Liver (tissue), 8 donors: ENCODE measurements at regions not wholly inside any gene's neighbourhood (a gene's known extent, or its start where the extent isn't known, plus 50 kb on each side); places are given as distances from the start of the nearest gene placed in this dataset.

Source experiments
- DNase-seq: peaks from one replicate; pipeline ENCODE4 v3.0.0-alpha.2; 2017; ENCODE audit warnings: low spot score
- H3K27ac ChIP-seq, 2 donors: one replicate each; pipeline ENCODE4 v1.7.0; 2013; ENCODE audit warnings: inconsistent platforms in 2 of 2, low read length in 2 of 2, control low read depth in 1 of 2, low read depth in 1 of 2, mild to moderate bottlenecking in 1 of 2
- H3K27me3 ChIP-seq, 4 donors: one replicate each; pipeline versions ENCODE4 v1.6.1 to v1.7.0; 2013; ENCODE audit warnings: low read length in 3 of 4, inconsistent platforms in 1 of 4, mild to moderate bottlenecking in 1 of 4, moderate library complexity in 1 of 4; ENCODE audit not compliant: control insufficient read depth in 4 of 4, insufficient read depth in 4 of 4
- H3K36me3 ChIP-seq, 4 donors: one replicate each; pipeline versions ENCODE4 v1.6.1 to v1.7.0; 2013; ENCODE audit warnings: low read length in 3 of 4, mild to moderate bottlenecking in 3 of 4, low read depth in 1 of 4, moderate library complexity in 1 of 4; ENCODE audit not compliant: control insufficient read depth in 4 of 4, insufficient read depth in 3 of 4
- H3K4me1 ChIP-seq, 4 donors: one replicate each; pipeline versions ENCODE4 v1.6.1 to v1.7.0; 2013; ENCODE audit warnings: low read length in 3 of 4, mild to moderate bottlenecking in 3 of 4, moderate library complexity in 1 of 4; ENCODE audit not compliant: control insufficient read depth in 4 of 4, insufficient read depth in 4 of 4
- H3K4me3 ChIP-seq, 3 donors: one replicate each; pipeline versions ENCODE4 v1.6.1 to v1.7.0; 2013; ENCODE audit warnings: low read length in 3 of 3, control low read depth in 1 of 3, low read depth in 1 of 3, mild to moderate bottlenecking in 1 of 3
- H3K9ac ChIP-seq, 2 donors: one replicate each; pipeline ENCODE4 v1.7.0; 2013; ENCODE audit warnings: low read length in 2 of 2, mild to moderate bottlenecking in 2 of 2, moderate library complexity in 2 of 2, control low read depth in 1 of 2, low read depth in 1 of 2
- H3K9me3 ChIP-seq, 4 donors: one replicate each; pipeline versions ENCODE4 v1.6.1 to v1.7.0; 2013; ENCODE audit warnings: low read length in 3 of 4; ENCODE audit not compliant: control insufficient read depth in 4 of 4
- ATF3 ChIP-seq: IDR thresholded peaks from 2 replicates; pipeline ENCODE4 v1.6.1; 2016; ENCODE audit warnings: antibody characterized with exemption
- EGR1 ChIP-seq, 2 donors: IDR thresholded peaks; 2 replicates each; pipeline ENCODE4 v1.6.1; 2016 to 2018; ENCODE audit warnings: antibody characterized with exemption in 2 of 2, low read depth in 2 of 2
- FOXA1 ChIP-seq: IDR thresholded peaks from 2 replicates; pipeline ENCODE4 v1.6.1; 2016; ENCODE audit warnings: antibody characterized with exemption
- HNF4A ChIP-seq, 2 donors: conservative IDR thresholded peaks; 2 replicates each; pipeline ENCODE4 v1.6.1; 2016; ENCODE audit warnings: antibody characterized with exemption in 2 of 2, mild to moderate bottlenecking in 2 of 2
- HNF4G ChIP-seq: IDR thresholded peaks from 2 replicates; pipeline ENCODE4 v1.6.1; 2016; ENCODE audit warnings: antibody characterized with exemption
- JUND ChIP-seq, 2 donors: IDR thresholded peaks; 2 replicates each; pipeline ENCODE4 v1.6.1; 2016; ENCODE audit warnings: antibody characterized with exemption in 2 of 2
- MAX ChIP-seq: IDR thresholded peaks from 2 replicates; pipeline ENCODE4 v1.6.1; 2016; ENCODE audit warnings: antibody characterized with exemption
- NR2F2 ChIP-seq: IDR thresholded peaks from 2 replicates; pipeline ENCODE4 v1.6.1; 2016; ENCODE audit warnings: antibody characterized with exemption
- RAD21 ChIP-seq, 2 donors: IDR thresholded peaks; 2 replicates each; pipeline ENCODE4 v1.6.1; 2016; ENCODE audit warnings: antibody characterized with exemption in 2 of 2, mild to moderate bottlenecking in 2 of 2
- REST ChIP-seq: IDR thresholded peaks from 2 replicates; pipeline ENCODE4 v1.6.1; 2016; ENCODE audit warnings: antibody characterized with exemption, mild to moderate bottlenecking
- RXRA ChIP-seq, 2 donors: IDR thresholded peaks; 2 replicates each; pipeline ENCODE4 v1.6.1; 2017 to 2018; ENCODE audit warnings: antibody characterized with exemption in 2 of 2, mild to moderate bottlenecking in 1 of 2
- SP1 ChIP-seq: IDR thresholded peaks from 2 replicates; pipeline ENCODE4 v1.6.1; 2018; ENCODE audit warnings: antibody characterized with exemption, mild to moderate bottlenecking
- TAF1 ChIP-seq: conservative IDR thresholded peaks from 2 replicates; pipeline ENCODE4 v1.6.1; 2016; ENCODE audit warnings: antibody characterized with exemption, mild to moderate bottlenecking
- YY1 ChIP-seq: IDR thresholded peaks from 2 replicates; pipeline ENCODE4 v1.6.1; 2016; ENCODE audit warnings: antibody characterized with exemption, mild to moderate bottlenecking
- WGBS: extraction: QIAGEN DNeasy Blood & Tissue Kit; methylation state at CpG from one replicate; pipeline ENCODE4 v1.1.7; 2013; 5-methylcytosine and 5-hydroxymethylcytosine counted together
- TF ChIP-seq, protein P1 (sequence below): IDR thresholded peaks from 2 replicates; pipeline ENCODE4 v1.6.1; 2016; ENCODE audit warnings: antibody characterized with exemption
- TF ChIP-seq, protein P2 (sequence below): fragments of 150-350 bp; IDR thresholded peaks from 2 replicates; pipeline ENCODE4 v1.5.1; 2017; ENCODE audit warnings: improper control_type of control experiment, low read depth, low read length; ENCODE audit not compliant: missing input control
- donor health status: healthy.
- donor health status: healthy.
- donor health status: healthy.
- donor health status: healthy.
- donor health status: healthy.

- H3K27me3 ChIP-seq, result no peaks in the 10 kb centered on the region
- WGBS, result 94% methylated on average over 9 of the region's 9 CpGs
- no peaks in the 10 kb centered on the region for H3K4me1 ChIP-seq
- no peaks in the 10 kb centered on the region for H3K9me3 ChIP-seq
- H3K27ac ChIP-seq, result no peak overlapping the region
- no peak for DNase-seq
- no peak overlapping the region for H3K9ac ChIP-seq
- H3K4me3 ChIP-seq, result no peak overlapping the region
- TF ChIP-seq EGR1 (IDR thresholded peaks at IDR 0.05; ENCODE audit: low read depth in 2 of 2) (no peak), TAF1 (no peak), HNF4A (conservative IDR thresholded peaks at IDR 0.05) (no peak), MAX (no peak), RAD21 (IDR thresholded peaks at IDR 0.05) (no peak)
- TF ChIP-seq, protein P1, sequence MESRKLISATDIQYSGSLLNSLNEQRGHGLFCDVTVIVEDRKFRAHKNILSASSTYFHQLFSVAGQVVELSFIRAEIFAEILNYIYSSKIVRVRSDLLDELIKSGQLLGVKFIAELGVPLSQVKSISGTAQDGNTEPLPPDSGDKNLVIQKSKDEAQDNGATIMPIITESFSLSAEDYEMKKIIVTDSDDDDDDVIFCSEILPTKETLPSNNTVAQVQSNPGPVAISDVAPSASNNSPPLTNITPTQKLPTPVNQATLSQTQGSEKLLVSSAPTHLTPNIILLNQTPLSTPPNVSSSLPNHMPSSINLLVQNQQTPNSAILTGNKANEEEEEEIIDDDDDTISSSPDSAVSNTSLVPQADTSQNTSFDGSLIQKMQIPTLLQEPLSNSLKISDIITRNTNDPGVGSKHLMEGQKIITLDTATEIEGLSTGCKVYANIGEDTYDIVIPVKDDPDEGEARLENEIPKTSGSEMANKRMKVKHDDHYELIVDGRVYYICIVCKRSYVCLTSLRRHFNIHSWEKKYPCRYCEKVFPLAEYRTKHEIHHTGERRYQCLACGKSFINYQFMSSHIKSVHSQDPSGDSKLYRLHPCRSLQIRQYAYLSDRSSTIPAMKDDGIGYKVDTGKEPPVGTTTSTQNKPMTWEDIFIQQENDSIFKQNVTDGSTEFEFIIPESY, result no peak
- no peaks in the 10 kb centered on the region for H3K36me3 ChIP-seq
Measured at GRCh38 chr12:4088451-4088850, 185.1 kb upstream of the CCND2 start.

- DNase-seq, result no peak
Measured at GRCh38 chr12:4086481-4086880, 187.1 kb upstream of the CCND2 start.

More at GRCh38 chr12:4086481-4086880, 187.1 kb upstream of the CCND2 start:
- H3K27me3 ChIP-seq, result no peaks in the 10 kb centered on the region
- H3K36me3 ChIP-seq, result no peaks in the 10 kb centered on the region
- no peaks in the 10 kb centered on the region for H3K4me1 ChIP-seq
- H3K27ac ChIP-seq, result no peak overlapping the region
- no peaks in the 10 kb centered on the region for H3K9me3 ChIP-seq
- no peak overlapping the region for H3K9ac ChIP-seq
- no peak overlapping the region for H3K4me3 ChIP-seq
- 45% methylated on average over 1 of the region's 1 CpG for WGBS
- TF ChIP-seq, protein P2, sequence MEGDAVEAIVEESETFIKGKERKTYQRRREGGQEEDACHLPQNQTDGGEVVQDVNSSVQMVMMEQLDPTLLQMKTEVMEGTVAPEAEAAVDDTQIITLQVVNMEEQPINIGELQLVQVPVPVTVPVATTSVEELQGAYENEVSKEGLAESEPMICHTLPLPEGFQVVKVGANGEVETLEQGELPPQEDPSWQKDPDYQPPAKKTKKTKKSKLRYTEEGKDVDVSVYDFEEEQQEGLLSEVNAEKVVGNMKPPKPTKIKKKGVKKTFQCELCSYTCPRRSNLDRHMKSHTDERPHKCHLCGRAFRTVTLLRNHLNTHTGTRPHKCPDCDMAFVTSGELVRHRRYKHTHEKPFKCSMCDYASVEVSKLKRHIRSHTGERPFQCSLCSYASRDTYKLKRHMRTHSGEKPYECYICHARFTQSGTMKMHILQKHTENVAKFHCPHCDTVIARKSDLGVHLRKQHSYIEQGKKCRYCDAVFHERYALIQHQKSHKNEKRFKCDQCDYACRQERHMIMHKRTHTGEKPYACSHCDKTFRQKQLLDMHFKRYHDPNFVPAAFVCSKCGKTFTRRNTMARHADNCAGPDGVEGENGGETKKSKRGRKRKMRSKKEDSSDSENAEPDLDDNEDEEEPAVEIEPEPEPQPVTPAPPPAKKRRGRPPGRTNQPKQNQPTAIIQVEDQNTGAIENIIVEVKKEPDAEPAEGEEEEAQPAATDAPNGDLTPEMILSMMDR, result no peak
- TF ChIP-seq EGR1 (IDR thresholded peaks at IDR 0.05; ENCODE audit: low read depth in 2 of 2) (no peak), FOXA1 (no peak), REST (no peak), JUND (IDR thresholded peaks at IDR 0.05) (no peak), YY1 (no peak), RAD21 (IDR thresholded peaks at IDR 0.05) (no peak), HNF4G (no peak), ATF3 (no peak), RXRA (IDR thresholded peaks at IDR 0.05) (no peak), HNF4A (conservative IDR thresholded peaks at IDR 0.05) (no peak), SP1 (no peak), TAF1 (no peak), NR2F2 (no peak), MAX (no peak)
- TF ChIP-seq, protein P1, result no peak
